ENCODE measurements at regions not wholly inside any gene's neighbourhood (a gene's known extent, or its start where the extent isn't known, plus 50 kb on each side); places are given as distances from the start of the nearest gene placed in this dataset.

DNA sequence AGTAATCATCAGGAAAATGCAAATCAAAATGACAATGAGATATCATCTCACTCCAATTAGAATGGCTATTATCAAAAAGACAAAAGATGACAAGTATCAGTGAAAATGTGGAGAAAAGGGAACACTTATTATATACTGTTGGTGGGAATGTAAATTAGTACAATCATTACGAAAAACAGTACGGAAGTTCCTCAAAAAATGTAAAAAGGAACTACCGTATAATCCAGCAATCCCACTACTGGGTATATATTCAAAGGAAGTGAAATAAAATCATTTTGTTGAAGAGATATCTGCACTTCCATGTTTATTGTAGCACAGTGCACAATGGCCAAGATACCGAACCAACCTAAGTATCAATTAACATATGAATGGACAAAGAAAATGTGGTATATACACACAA, 52.4 kb upstream of the TEX51 start:
- TF ChIP-seq EGR1 (IDR thresholded peaks at IDR 0.05) (no peak), TAF1 (IDR thresholded peaks at IDR 0.05; ENCODE audit: low read depth) (no peak), RAD21 (IDR thresholded peaks at IDR 0.05; ENCODE audit: low read depth) (no peak), NFIC (IDR thresholded peaks at IDR 0.05) (no peak), CEBPB (IDR thresholded peaks at IDR 0.05) (no peak), EP300 (IDR thresholded peaks at IDR 0.05; ENCODE audit: borderline replicate concordance) (no peak), FOXM1 (IDR thresholded peaks at IDR 0.05; ENCODE audit: borderline replicate concordance, low read depth) (no peak), TCF12 (IDR thresholded peaks at IDR 0.05; ENCODE audit: low read depth) (no peak)
- TF ChIP-seq, protein P1, sequence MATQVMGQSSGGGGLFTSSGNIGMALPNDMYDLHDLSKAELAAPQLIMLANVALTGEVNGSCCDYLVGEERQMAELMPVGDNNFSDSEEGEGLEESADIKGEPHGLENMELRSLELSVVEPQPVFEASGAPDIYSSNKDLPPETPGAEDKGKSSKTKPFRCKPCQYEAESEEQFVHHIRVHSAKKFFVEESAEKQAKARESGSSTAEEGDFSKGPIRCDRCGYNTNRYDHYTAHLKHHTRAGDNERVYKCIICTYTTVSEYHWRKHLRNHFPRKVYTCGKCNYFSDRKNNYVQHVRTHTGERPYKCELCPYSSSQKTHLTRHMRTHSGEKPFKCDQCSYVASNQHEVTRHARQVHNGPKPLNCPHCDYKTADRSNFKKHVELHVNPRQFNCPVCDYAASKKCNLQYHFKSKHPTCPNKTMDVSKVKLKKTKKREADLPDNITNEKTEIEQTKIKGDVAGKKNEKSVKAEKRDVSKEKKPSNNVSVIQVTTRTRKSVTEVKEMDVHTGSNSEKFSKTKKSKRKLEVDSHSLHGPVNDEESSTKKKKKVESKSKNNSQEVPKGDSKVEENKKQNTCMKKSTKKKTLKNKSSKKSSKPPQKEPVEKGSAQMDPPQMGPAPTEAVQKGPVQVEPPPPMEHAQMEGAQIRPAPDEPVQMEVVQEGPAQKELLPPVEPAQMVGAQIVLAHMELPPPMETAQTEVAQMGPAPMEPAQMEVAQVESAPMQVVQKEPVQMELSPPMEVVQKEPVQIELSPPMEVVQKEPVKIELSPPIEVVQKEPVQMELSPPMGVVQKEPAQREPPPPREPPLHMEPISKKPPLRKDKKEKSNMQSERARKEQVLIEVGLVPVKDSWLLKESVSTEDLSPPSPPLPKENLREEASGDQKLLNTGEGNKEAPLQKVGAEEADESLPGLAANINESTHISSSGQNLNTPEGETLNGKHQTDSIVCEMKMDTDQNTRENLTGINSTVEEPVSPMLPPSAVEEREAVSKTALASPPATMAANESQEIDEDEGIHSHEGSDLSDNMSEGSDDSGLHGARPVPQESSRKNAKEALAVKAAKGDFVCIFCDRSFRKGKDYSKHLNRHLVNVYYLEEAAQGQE (IDR thresholded peaks at IDR 0.05; ENCODE audit: low read depth), result no peak
- TF ChIP-seq, protein P2, sequence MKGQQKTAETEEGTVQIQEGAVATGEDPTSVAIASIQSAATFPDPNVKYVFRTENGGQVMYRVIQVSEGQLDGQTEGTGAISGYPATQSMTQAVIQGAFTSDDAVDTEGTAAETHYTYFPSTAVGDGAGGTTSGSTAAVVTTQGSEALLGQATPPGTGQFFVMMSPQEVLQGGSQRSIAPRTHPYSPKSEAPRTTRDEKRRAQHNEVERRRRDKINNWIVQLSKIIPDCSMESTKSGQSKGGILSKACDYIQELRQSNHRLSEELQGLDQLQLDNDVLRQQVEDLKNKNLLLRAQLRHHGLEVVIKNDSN (IDR thresholded peaks at IDR 0.05), result no peak

All from Ishikawa (cell line).